B cell (primary cell): ENCODE measurements at regions not wholly inside any gene's neighbourhood (a gene's known extent, or its start where the extent isn't known, plus 50 kb on each side); places are given as distances from the start of the nearest gene placed in this dataset.

Source experiments
- ATAC-seq: fragments of 200-7000 bp; cut with Tn5 transposase; one replicate; pipeline ENCODE4 v1.10.0; 2021; ENCODE audit warnings: low read depth, mild to moderate bottlenecking, moderate number of reproducible peaks, moderate library complexity
- CTCF ChIA-PET: fragments of 350-600 bp; sonication (Branson Sonifier 250); formaldehyde crosslinking; loops from one replicate; lab custom pipeline; 2021; ENCODE audit warnings: antibody characterized with exemption, inconsistent platforms; lab: Charles Lee
- POLR2A ChIA-PET: fragments of 350-600 bp; sonication (Branson Sonifier 250); formaldehyde crosslinking; loops from one replicate; lab custom pipeline; 2021; ENCODE audit warnings: antibody characterized with exemption; lab: Charles Lee
- DNase-seq: peaks from one replicate; pipeline ENCODE4 v3.0.0; 2013
- H2AFZ ChIP-seq: 2 replicates; pipeline ENCODE4 v1.6.1; 2012; ENCODE audit warnings: mild to moderate bottlenecking, low read depth, low read length; ENCODE audit not compliant: insufficient read depth, poor library complexity, severe bottlenecking
- H3K27ac ChIP-seq, 2 donors: 1 replicate in 1 of 2; 2 replicates in 1 of 2; pipeline ENCODE4 v1.5.1; 2012 to 2013; ENCODE audit warnings: low read length in 2 of 2, mild to moderate bottlenecking in 2 of 2, moderate library complexity in 1 of 2
- H3K27me3 ChIP-seq, 4 experiments: fragments of 200-600 bp in 1 of 4; sonication (generic) in 1 of 4; replicated peaks in 1 of 4; 1 replicate in 2 of 4; 2 replicates in 2 of 4; pipeline versions ENCODE4 v1.6.1 to v1.7.0; 2013 to 2016; ENCODE audit warnings: low read length in 3 of 4, mild to moderate bottlenecking in 2 of 4, mixed read lengths in 1 of 4, moderate library complexity in 1 of 4; ENCODE audit not compliant: insufficient read depth in 4 of 4, control insufficient read depth in 3 of 4; ENCODE audit errors: control extremely low read depth in 1 of 4
- H3K36me3 ChIP-seq, 2 experiments: replicated peaks in 1 of 2; 1 replicate in 1 of 2; 2 replicates in 1 of 2; pipeline versions ENCODE4 v1.6.1 to v1.7.1; 2013; ENCODE audit warnings: low read length in 1 of 2; ENCODE audit not compliant: insufficient read depth in 2 of 2, control insufficient read depth in 1 of 2; ENCODE audit errors: control extremely low read depth in 1 of 2, extremely low read depth in 1 of 2
- H3K4me1 ChIP-seq, 2 donors: fragments of 200-600 bp in 1 of 2; sonication (generic) in 1 of 2; 1 replicate in 1 of 2; 2 replicates in 1 of 2; pipeline versions ENCODE4 v1.5.1 to v1.6.1; 2013 to 2017; ENCODE audit warnings: low read length in 2 of 2; ENCODE audit not compliant: control insufficient read depth in 2 of 2, insufficient read depth in 2 of 2
- H3K4me2 ChIP-seq: replicated peaks from 2 replicates; pipeline ENCODE3; 2012; ENCODE audit warnings: mild to moderate bottlenecking, low read depth, low read length; ENCODE audit not compliant: poor library complexity, severe bottlenecking
- H3K4me3 ChIP-seq, 5 experiments: fragments of 200-600 bp in 1 of 5; sonication (generic) in 1 of 5; 1 replicate in 3 of 5; 2 replicates in 2 of 5; pipeline versions ENCODE4 v1.5.1 to v1.7.0; 2011 to 2016; ENCODE audit warnings: low read length in 4 of 5, mild to moderate bottlenecking in 4 of 5, low read depth in 2 of 5, control low read depth in 1 of 5, moderate library complexity in 1 of 5; ENCODE audit not compliant: insufficient read depth in 1 of 5; ENCODE audit errors: control extremely low read depth in 1 of 5, extremely low read depth in 1 of 5
- H3K79me2 ChIP-seq: fragments of 200-600 bp; sonication (generic); one replicate; pipeline ENCODE4 v1.6.0; 2016; ENCODE audit warnings: low read length; ENCODE audit not compliant: control insufficient read depth, insufficient read depth
- H3K9ac ChIP-seq: fragments of 200-600 bp; sonication (generic); 2 replicates; pipeline ENCODE4 v1.6.1; 2017; ENCODE audit warnings: mild to moderate bottlenecking, low read length, moderate library complexity
- H3K9me3 ChIP-seq, 3 donors: one replicate each; pipeline versions ENCODE4 v1.6.1 to v1.7.1; 2013; ENCODE audit warnings: low read length in 2 of 3; ENCODE audit not compliant: control insufficient read depth in 2 of 3, insufficient read depth in 1 of 3; ENCODE audit errors: control extremely low read depth in 1 of 3
- H4K20me1 ChIP-seq: 2 replicates; pipeline ENCODE4 v1.6.0; 2012; ENCODE audit warnings: mild to moderate bottlenecking, low read length; ENCODE audit not compliant: insufficient read depth, control insufficient read depth, poor library complexity, severe bottlenecking
- H3K27ac Mint-ChIP-seq: one replicate; pipeline ENCODE4 v1.8.0; 2021; ENCODE audit warnings: mixed read lengths
- H3K27me3 Mint-ChIP-seq: one replicate; pipeline ENCODE4 v1.8.0; 2021; ENCODE audit warnings: mixed read lengths
- H3K4me1 Mint-ChIP-seq: one replicate; pipeline ENCODE4 v1.8.0; 2021; ENCODE audit warnings: mixed read lengths
- H3K4me3 Mint-ChIP-seq: one replicate; pipeline ENCODE4 v1.8.0; 2021; ENCODE audit warnings: mixed read lengths
- H3K9me3 Mint-ChIP-seq: one replicate; pipeline ENCODE4 v1.8.0; 2022; ENCODE audit warnings: mixed read lengths; ENCODE audit not compliant: insufficient read depth
- CTCF ChIP-seq: fragments of 200-600 bp; IDR thresholded peaks from one replicate; pipeline ENCODE4 v1.8.0; 2022; ENCODE audit warnings: antibody characterized with exemption, mild to moderate bottlenecking
- EZH2 ChIP-seq: IDR thresholded peaks from 2 replicates; pipeline ENCODE4 v1.6.1; 2012; ENCODE audit warnings: borderline replicate concordance, low read depth, mild to moderate bottlenecking, moderate library complexity, low read length; ENCODE audit not compliant: insufficient read depth, poor library complexity, severe bottlenecking
- WGBS: methylation state at CpG from one replicate; pipeline ENCODE4 v1.1.5; 2013; ENCODE audit warnings: missing lambda C conversion rate; ENCODE audit not compliant: insufficient coverage; 5-methylcytosine and 5-hydroxymethylcytosine counted together
- intact Hi-C: fragments of 100-400 bp; cut with micrococcal nuclease; formaldehyde crosslinking; loops from one replicate; pipeline ENCODE4 v1.10.0; 2022

GRCh38 chr21:36640174-36640720, 58.7 kb upstream of the SIM2 start:
- intact Hi-C loops = no loop called here
- WGBS = 0% methylated on average over 1 of the region's 4 CpGs
- ATAC-seq (no peak), DNase-seq (no peak)
- Mint-ChIP-seq H3K4me1 (no peaks in the 10 kb centered on the region), H3K27ac (no peak overlapping the region), H3K4me3 (no peak overlapping the region), H3K27me3 (peaks cover 4% of the 10 kb centered on the region), H3K9me3 (peaks cover 9% of the 10 kb centered on the region)
- Histone ChIP-seq H3K27me3 (no peaks in the 10 kb centered on the region), H3K79me2 (no peaks in the 10 kb centered on the region), H3K9me3 (peaks cover 2 to 11% (median 9%) of the 10 kb centered on the region in 3 donors), H3K27ac (no peak overlapping the region), H4K20me1 (no peaks in the 10 kb centered on the region), H3K4me1 (no peaks in the 10 kb centered on the region), H3K4me3 (no peak overlapping the region), H3K9ac (no peak overlapping the region), H3K4me2 (no peak overlapping the region), H3K36me3 (no peaks in the 10 kb centered on the region), H2AFZ (no peak overlapping the region)
- POLR2A ChIA-PET = no interaction called here
- CTCF ChIA-PET = interaction anchor here (1.1 to 1.9 kb wide), 2 partner anchors 10 kb away, joined by 5 to 13 read pairs; no protein-coding TSS in a partner anchor
- TF ChIP-seq EZH2 (no peak), CTCF (no peak)

- no peak for TF ChIP-seq CTCF
- TF ChIP-seq EZH2 = no peak
- Histone ChIP-seq H3K79me2 (no peaks in the 10 kb centered on the region), H3K9me3 (peaks cover 2 to 9% (median 8%) of the 10 kb centered on the region in 3 donors), H3K27me3 (no peaks in the 10 kb centered on the region), H2AFZ (no peak overlapping the region), H4K20me1 (no peaks in the 10 kb centered on the region), H3K4me3 (no peak overlapping the region), H3K4me1 (no peaks in the 10 kb centered on the region), H3K27ac (no peak overlapping the region), H3K4me2 (no peak overlapping the region), H3K9ac (no peak overlapping the region), H3K36me3 (no peaks in the 10 kb centered on the region)
- ChIA-PET CTCF (interaction anchor here (1.1 kb wide), 1 partner anchor 10 kb away, joined by 5 read pairs; no protein-coding TSS in a partner anchor), POLR2A (no interaction called here)
- no peak overlapping the region for H3K4me3 Mint-ChIP-seq
- H3K9me3 Mint-ChIP-seq = peaks cover 4% of the 10 kb centered on the region
- ATAC-seq (no peak), DNase-seq (no peak)
- peaks cover 6% of the 10 kb centered on the region for H3K27me3 Mint-ChIP-seq
- H3K4me1 Mint-ChIP-seq = no peaks in the 10 kb centered on the region
- intact Hi-C loops = no loop called here
- WGBS = 72% methylated on average over 14 of the region's 15 CpGs
- no peak overlapping the region for H3K27ac Mint-ChIP-seq
Measured at GRCh38 chr21:36640721-36641244, 58.1 kb upstream of the SIM2 start.
